ENCODE measurements at regions not wholly inside any gene's neighbourhood (a gene's known extent, or its start where the extent isn't known, plus 50 kb on each side); places are given as distances from the start of the nearest gene placed in this dataset.

DNA sequence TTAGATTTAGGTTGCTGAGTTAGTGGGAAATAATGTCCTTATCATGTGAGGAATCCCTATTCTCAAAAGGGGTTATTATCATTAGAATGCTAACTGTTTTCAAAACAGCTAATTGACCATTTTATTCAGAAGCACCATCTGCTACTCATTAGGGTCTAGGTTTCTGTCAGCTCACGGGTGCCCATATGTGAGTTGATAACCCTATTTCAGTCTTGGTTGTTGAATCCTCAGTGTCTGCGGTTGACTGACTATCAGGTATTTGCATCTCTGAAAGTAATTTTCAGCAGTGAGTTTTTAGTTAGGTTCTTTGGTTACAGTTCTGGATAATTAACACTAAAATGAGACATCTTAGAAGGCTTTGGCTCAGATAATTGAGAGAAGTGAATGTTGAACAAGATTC, 1404.0 kb downstream of the AACS start:
- ATAC-seq (replicated peaks in 6 of 8), result no peak
- WGBS, 10 experiments, result 0 to 85% (median 76%) methylated on average over 1 to 2 of the region's 2 CpGs; no CpG with 5 or more reads in 4 of the 10 experiments
- H3K4me1 ChIP-seq (replicated peaks in 1 of 2), result no peaks in the 10 kb centered on the region

DNA sequence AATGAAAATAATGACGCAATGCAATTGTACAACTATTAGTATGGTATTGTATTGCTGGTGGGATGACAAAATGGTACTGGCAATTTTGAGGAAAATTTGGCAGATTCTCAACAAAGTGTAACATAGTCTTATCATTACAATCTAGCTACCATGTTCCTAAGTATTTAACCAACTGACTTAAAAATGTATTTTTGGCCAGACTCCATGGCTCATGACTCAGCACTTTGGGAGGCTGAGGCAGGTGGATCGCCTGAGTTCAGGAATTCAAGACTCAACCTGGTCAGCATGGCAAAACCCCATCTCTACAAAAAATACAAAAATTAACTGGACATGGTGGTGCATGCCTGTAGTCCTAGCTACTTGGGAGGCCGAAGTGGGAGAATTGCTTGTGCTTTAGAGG, 1409.5 kb downstream of the AACS start:
- in situ Hi-C loops (cut with MboI; ENCODE audit: low pct_unique_long_range_greater_than_20kb in 2 of 9, low sequenced_read_pairs in 9 of 9, unreplicated experiment in 9 of 9), result no loop called here
- WGBS, 10 experiments, result 0 to 92% (median 58%) methylated on average over 1 to 3 of the region's 3 CpGs; no CpG with 5 or more reads in 1 of the 10 experiments
- no peak for ATAC-seq (replicated peaks in 6 of 8)

More for the DNA sequence above, 1404.0 kb downstream of the AACS start:
- in situ Hi-C loops (cut with MboI; ENCODE audit: low pct_unique_long_range_greater_than_20kb in 2 of 9, low sequenced_read_pairs in 9 of 9, unreplicated experiment in 9 of 9), result no loop called here
- Histone ChIP-seq H3K27ac (no peak overlapping the region), H3K4me3 (no peak overlapping the region)

DNA sequence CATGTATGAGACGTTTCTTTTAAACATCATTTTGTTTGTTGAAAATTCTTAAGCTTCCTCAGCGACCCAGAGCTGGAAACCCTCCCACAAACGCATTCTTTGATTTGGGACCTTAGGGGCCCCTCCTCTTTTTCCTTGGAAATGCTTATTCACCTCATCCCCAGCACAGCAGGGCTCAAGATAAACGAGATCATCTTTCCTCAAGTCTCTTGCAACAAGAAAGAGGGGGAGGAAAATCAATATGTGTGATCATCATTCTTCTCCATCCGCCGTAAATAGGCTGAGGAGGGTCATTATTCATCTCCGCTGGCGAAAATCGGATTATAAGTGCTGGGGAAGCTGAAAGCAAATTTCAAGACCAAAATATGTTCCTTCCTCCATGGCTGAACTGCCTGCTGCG, 1415.2 kb downstream of the AACS start:
- in situ Hi-C loops (cut with MboI; ENCODE audit: low pct_unique_long_range_greater_than_20kb in 2 of 9, low sequenced_read_pairs in 9 of 9, unreplicated experiment in 9 of 9), result no loop called here
- ATAC-seq (replicated peaks in 6 of 8), result peak in 2 of 8 experiments; percentile 75 to 84
- no peak overlapping the region for H3K4me3 ChIP-seq
- no peaks in the 10 kb centered on the region for H3K4me1 ChIP-seq (replicated peaks in 1 of 2)
- no peak overlapping the region for H3K27ac ChIP-seq
- WGBS, 10 experiments, result 16 to 58% (median 38%) methylated on average over 2 to 10 of the region's 10 CpGs; no CpG with 5 or more reads in 1 of the 10 experiments

More for the DNA sequence above, 1409.5 kb downstream of the AACS start:
- no peak overlapping the region for H3K4me3 ChIP-seq
- H3K27ac ChIP-seq, result no peak overlapping the region
- no peaks in the 10 kb centered on the region for H3K4me1 ChIP-seq (replicated peaks in 1 of 2)

DNA sequence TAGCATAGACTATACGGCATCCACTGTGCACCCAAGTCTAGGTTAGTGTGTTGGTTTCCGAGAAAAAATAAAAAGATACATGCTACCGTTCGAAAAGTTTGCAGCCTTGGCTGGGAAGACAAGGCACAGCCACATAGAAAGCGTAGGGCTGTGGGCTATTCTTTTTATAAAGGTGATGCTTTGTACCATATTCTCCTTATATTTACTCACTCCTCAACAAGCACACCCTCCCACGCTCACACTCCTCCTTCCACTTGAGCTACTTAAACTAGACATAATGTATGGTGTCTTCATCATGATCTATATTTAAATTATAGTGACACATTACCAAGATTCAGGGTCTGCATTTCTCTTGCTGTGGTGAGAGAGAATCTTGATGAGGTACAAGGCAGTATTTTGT, 1416.5 kb downstream of the AACS start:
- WGBS, 10 experiments, result 37 to 92% (median 67%) methylated on average over 1 to 6 of the region's 6 CpGs; no CpG with 5 or more reads in 1 of the 10 experiments
- ATAC-seq (replicated peaks in 6 of 8), result no peak
- in situ Hi-C loops (cut with MboI; ENCODE audit: low pct_unique_long_range_greater_than_20kb in 2 of 9, low sequenced_read_pairs in 9 of 9, unreplicated experiment in 9 of 9), result no loop called here
- no peaks in the 10 kb centered on the region for H3K4me1 ChIP-seq (replicated peaks in 1 of 2)
- no peak overlapping the region for H3K4me3 ChIP-seq
- no peak overlapping the region for H3K27ac ChIP-seq

DNA sequence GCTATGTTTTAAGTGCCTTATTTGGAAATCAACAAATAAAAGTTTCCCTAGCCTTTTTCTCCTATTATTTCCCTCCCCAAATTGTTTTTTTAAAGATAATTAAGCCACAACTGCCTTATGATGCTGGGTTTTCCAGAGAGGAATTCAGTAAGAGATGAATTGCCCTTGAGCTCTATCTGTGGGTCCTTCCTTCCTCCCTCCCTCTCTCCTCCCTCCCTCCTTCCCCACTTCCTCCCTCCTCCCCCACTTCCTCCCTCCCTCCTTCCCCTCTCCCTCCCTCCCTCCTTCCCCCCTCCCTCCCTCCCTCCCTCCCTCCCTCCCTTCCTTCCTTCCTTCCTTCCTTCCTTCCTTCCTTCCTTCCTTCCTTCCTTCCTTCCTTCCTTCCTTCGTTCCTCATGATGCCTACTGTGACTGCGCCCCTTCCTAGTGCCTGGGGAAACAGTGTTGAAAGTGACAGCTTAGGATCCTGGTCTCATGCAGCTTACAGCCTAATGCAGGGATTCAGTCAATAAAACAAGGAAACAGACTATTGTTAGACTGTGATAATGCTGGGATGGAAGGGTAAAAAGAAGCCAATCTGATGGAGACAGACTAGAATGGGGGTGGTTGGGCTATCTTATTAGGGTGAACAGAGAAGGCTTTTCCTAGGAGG, 1417.1 kb downstream of the AACS start:
- Histone ChIP-seq H3K4me1 (replicated peaks in 1 of 2) (no peaks in the 10 kb centered on the region), H3K27ac (no peak overlapping the region), H3K4me3 (no peak overlapping the region)
- in situ Hi-C loops (cut with MboI; ENCODE audit: low pct_unique_long_range_greater_than_20kb in 2 of 9, low sequenced_read_pairs in 9 of 9, unreplicated experiment in 9 of 9), result no loop called here
- no CpG with 5 or more reads among the region's 2 CpGs for WGBS, 10 experiments
- no peak for ATAC-seq (replicated peaks in 6 of 8)

DNA sequence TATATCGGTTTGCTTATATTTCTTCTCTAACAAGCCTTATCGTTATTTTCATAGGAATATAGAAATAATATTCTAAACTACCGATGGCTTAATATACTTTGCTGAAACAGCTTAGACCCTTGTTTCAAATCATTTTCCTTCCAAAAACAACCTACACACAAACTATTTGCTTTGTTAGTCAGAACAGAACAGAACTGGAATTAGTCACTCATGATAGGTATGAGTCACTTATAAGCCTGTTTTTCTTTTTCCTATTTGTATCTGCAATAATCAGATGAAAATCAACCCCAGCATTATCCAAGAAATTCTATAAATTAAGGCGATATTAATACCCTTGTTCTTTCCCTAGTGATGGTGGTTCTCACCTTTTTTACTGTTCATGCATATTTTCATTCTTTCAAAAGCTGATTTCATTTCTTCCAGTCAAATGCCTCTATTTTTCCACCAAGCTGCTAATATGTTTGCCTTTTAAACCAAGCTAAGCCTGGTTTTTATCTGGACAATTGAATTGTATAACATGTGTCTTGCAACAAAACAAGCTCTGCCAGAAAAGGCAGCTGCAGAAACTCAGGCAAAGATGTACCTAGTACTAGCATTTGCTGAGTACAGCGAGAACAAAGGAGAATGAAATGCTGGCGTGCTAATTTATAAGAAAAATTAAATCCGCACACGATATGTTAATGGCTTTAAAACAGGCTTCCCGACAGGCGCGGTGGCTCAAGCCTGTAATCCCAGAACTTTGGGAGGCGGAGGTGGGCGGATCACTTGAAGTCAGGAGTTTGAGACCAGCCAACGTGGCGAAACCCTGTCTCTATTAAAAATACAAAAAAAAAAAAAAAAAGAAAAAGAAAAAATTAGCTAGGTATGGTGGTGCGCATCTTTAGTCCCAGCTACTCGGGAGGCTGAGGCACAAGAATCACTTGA, 1418.2 kb downstream of the AACS start:
- H3K27ac ChIP-seq, result no peak overlapping the region
- in situ Hi-C loops (cut with MboI; ENCODE audit: low pct_unique_long_range_greater_than_20kb in 2 of 9, low sequenced_read_pairs in 9 of 9, unreplicated experiment in 9 of 9), result no loop called here
- H3K4me1 ChIP-seq (replicated peaks in 1 of 2), result no peaks in the 10 kb centered on the region
- no peak overlapping the region for H3K4me3 ChIP-seq
- WGBS, 10 experiments, result 16 to 92% (median 64%) methylated on average over 8 to 17 of the region's 17 CpGs
- peak in 1 of 8 experiments; percentile 39 for ATAC-seq (replicated peaks in 6 of 8)

DNA sequence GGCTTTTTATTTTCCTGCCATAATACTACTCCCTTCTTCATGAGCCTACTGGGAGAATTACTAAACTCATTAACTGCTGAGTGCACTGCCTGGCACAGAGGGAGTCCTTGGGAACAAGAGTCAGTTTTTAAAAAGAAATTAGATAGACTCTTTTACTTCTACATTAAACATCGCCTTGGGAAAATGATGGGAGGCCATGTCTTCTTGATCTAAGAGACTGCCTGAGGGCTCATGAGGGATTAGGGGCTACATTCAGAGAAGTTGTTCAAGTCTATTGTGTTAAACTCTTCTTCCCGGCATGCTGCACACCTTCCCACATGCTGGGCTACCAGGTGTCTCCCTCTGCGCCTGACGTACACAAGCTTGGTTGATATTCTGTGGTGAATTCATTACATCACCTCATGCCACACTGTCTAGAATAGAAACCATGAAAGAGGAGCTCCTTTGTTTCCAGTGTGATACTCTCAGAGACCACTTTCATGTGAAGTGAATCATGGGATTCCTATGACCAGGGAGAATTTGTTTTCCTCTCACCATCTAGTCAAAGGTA, 1422.3 kb downstream of the AACS start:
- Histone ChIP-seq H3K4me3 (no peak overlapping the region), H3K4me1 (replicated peaks in 1 of 2) (no peaks in the 10 kb centered on the region), H3K27ac (no peak overlapping the region)
- in situ Hi-C loops (cut with MboI; ENCODE audit: low pct_unique_long_range_greater_than_20kb in 2 of 9, low sequenced_read_pairs in 9 of 9, unreplicated experiment in 9 of 9), result no loop called here
- no peak for ATAC-seq (replicated peaks in 6 of 8)
- WGBS, 10 experiments, result 43 to 100% (median 66%) methylated on average over 2 to 4 of the region's 4 CpGs; no CpG with 5 or more reads in 4 of the 10 experiments

DNA sequence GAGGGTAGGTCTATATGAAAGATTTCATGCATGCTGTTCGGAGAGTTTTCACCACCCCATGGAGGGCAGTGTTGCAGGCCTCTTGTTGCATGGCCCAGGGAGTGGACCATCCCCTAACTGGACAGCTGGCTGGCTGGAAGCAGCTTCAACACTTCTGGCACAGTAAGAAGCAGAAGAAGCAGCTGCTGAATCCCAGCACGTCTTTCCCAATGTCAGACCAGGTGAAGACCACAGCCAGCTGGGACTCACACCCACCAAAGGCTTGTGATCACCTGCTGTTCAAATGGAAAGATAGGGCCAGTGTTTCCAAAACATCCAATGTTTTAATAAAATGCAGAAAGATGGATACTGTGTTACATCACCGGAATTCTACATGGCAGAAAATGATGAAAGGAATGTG, 1423.6 kb downstream of the AACS start:
- WGBS, 10 experiments, result 0 to 100% (median 50%) methylated on average over 1 to 3 of the region's 3 CpGs; no CpG with 5 or more reads in 3 of the 10 experiments
- Histone ChIP-seq H3K27ac (no peak overlapping the region), H3K4me3 (no peak overlapping the region), H3K4me1 (replicated peaks in 1 of 2) (no peaks in the 10 kb centered on the region)
- in situ Hi-C loops (cut with MboI; ENCODE audit: low pct_unique_long_range_greater_than_20kb in 2 of 9, low sequenced_read_pairs in 9 of 9, unreplicated experiment in 9 of 9), result no loop called here
- ATAC-seq (replicated peaks in 6 of 8), result peak in 1 of 8 experiments; percentile 36

DNA sequence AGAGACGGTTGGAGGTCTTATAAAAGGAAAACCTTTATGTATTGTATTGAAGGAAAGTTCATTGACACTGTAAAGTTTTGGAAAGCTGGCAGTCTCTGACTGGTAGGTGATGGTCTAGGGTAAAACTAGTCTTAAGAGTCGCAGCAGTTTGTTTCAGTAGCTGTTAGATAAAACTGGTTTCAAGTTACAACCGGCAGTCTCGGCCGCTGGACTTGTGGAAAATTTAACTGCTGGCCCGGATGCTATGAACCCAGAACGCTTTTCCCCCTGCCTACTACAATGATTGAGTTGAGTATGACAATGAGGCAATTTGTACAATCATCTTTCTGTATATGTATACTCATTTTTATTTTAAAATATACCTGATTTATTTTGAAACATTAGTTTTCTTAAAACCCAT, 1426.9 kb downstream of the AACS start:
- Histone ChIP-seq H3K4me3 (no peak overlapping the region), H3K4me1 (replicated peaks in 1 of 2) (no peaks in the 10 kb centered on the region), H3K27ac (no peak overlapping the region)
- WGBS, 10 experiments, result 12 to 85% (median 60%) methylated on average over 1 to 7 of the region's 7 CpGs
- in situ Hi-C loops (cut with MboI; ENCODE audit: low pct_unique_long_range_greater_than_20kb in 2 of 9, low sequenced_read_pairs in 9 of 9, unreplicated experiment in 9 of 9), result no loop called here
- no peak for ATAC-seq (replicated peaks in 6 of 8)

DNA sequence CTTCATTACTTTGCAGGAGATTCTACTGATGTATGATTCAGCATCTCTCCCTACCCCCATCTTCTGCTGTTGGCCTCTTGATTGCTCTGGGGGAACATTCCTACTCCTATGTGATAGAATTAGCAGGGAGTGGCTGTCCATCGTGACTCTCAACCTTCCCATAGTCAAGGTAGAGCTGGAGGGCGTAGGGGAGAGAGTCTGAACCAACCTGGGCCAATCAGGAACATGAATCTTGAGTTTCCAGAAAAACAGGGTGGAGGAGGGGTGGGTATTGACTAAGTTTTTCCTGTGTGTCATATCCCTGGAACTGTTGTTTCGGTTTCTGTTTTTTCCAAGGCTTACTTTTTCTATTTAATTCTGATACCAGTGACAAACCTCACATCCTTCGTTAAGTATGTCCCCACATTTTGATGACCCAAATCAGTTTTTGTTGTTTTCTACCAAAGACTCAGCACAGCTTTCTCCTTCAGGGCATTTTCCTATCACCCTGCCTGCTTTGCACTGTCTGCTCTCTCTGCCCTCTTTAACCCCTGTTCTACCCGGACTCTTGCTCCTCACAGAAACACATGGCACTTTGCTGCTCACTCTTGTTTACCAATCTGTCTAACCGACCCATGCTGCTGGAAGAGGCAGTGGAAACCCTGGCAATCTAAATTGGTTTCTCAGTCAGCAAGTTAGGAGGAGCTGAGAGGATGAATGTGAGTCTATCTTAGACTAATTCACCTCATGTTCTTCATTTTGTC, 1428.3 kb downstream of the AACS start:
- in situ Hi-C loops (cut with MboI; ENCODE audit: low pct_unique_long_range_greater_than_20kb in 2 of 9, low sequenced_read_pairs in 9 of 9, unreplicated experiment in 9 of 9), result no loop called here
- no peaks in the 10 kb centered on the region for H3K4me1 ChIP-seq (replicated peaks in 1 of 2)
- 5 to 92% (median 25%) methylated on average over 2 to 6 of the region's 6 CpGs; no CpG with 5 or more reads in 1 of the 10 experiments for WGBS, 10 experiments
- H3K4me3 ChIP-seq, result no peak overlapping the region
- H3K27ac ChIP-seq, result no peak overlapping the region
- ATAC-seq (replicated peaks in 6 of 8), result peak in 2 of 8 experiments; percentile 27 to 28

DNA sequence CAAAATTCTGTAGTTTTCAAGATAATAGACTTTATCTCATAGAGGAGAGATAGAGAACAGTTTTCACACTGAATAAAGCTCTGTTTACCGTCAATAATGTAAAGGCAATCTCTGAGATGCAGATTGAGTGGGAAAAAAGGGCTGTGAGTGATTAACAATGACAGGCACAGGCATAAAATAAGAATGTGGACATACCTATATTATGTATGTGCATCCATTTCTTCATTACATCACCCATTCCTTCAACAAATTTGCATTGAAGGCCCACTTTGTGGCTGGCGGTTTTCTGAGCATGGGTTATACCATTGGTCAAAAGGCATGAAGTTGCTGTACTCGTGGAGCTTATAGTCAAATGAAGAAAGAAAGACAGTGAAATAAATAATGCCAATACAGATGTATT, 1431.0 kb downstream of the AACS start:
- Histone ChIP-seq H3K4me1 (replicated peaks in 1 of 2) (no peaks in the 10 kb centered on the region), H3K27ac (no peak overlapping the region), H3K4me3 (no peak overlapping the region)
- ATAC-seq (replicated peaks in 6 of 8), result peak in 1 of 8 experiments; percentile 91
- in situ Hi-C loops (cut with MboI; ENCODE audit: low pct_unique_long_range_greater_than_20kb in 2 of 9, low sequenced_read_pairs in 9 of 9, unreplicated experiment in 9 of 9), result no loop called here
- WGBS, 10 experiments, result 4 to 100% (median 20%) methylated on average over 1 to 3 of the region's 3 CpGs; no CpG with 5 or more reads in 1 of the 10 experiments

DNA sequence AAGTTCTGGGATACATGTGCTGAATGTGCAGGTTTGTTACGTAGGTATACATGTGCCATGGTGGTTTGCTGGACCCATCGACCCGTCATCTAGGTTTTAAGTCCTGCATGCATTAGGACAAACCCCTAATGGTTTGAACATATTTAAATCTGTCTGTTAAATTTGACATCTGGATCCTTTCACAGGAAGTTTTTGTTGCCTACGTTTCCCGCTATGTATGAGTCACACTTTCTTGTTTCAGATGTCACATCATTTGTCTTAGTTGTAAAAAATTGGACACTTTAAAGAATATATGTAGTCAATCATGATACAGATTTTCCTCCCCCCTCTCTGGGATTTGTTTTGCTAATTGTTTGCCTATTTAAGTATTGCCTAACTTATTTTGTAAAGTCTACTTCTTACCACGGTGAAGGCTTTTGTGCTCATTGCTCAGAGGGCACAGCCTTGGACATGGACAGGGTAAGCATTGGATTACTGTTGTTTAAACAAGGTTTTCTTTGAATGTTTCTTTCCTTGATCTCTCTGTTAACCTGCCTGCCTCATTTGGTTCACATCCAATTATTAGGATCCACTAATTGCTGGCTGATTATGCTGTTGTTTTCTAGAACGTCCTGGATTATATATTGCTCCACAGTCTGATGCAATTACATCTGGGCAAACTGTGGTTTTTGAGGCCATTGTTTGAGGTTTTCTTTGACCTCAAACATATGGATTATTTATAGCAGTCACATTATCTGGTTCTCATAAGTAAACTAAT, 1441.4 kb downstream of the AACS start:
- WGBS, 10 experiments, result 25 to 89% (median 46%) methylated on average over 3 to 7 of the region's 7 CpGs
- Histone ChIP-seq H3K27ac (no peak overlapping the region), H3K4me1 (replicated peaks in 1 of 2) (no peaks in the 10 kb centered on the region), H3K4me3 (no peak overlapping the region)
- in situ Hi-C loops (cut with MboI; ENCODE audit: low pct_unique_long_range_greater_than_20kb in 2 of 9, low sequenced_read_pairs in 9 of 9, unreplicated experiment in 9 of 9), result no loop called here
- ATAC-seq (replicated peaks in 6 of 8), result no peak

Measured in motor neuron (in vitro differentiated cells).